GM13977 (cell line): ENCODE measurements at regions not wholly inside any gene's neighbourhood (a gene's known extent, or its start where the extent isn't known, plus 50 kb on each side); places are given as distances from the start of the nearest gene placed in this dataset.

ENCODE experiments used
- DNase-seq: peaks from one replicate; pipeline ENCODE4 v3.0.0; 2012; ENCODE audit warnings: low spot score
- CTCF ChIP-seq: IDR thresholded peaks from 2 replicates; pipeline ENCODE4 v1.5.1; 2012; ENCODE audit warnings: mild to moderate bottlenecking, control low read depth; ENCODE audit not compliant: insufficient read depth; ENCODE audit errors: extremely low read depth, missing control alignments
- in situ Hi-C: fragments of 300-500 bp; cut with MboI; formaldehyde crosslinking; loops from one replicate; pipeline ENCODE4 v1.12.0; 2022; ENCODE audit warnings: low sequenced_read_pairs, low pct_unique_long_range_greater_than_20kb, mixed read lengths, inconsistent platforms; ENCODE audit not compliant: unreplicated experiment

- in situ Hi-C loops: no loop called here
- no peak for DNase-seq
- TF ChIP-seq CTCF: no peak
These were observed 144.6 kb downstream of the KCTD12 start for GRCh38 chr13:76741624-76742023.

DNA sequence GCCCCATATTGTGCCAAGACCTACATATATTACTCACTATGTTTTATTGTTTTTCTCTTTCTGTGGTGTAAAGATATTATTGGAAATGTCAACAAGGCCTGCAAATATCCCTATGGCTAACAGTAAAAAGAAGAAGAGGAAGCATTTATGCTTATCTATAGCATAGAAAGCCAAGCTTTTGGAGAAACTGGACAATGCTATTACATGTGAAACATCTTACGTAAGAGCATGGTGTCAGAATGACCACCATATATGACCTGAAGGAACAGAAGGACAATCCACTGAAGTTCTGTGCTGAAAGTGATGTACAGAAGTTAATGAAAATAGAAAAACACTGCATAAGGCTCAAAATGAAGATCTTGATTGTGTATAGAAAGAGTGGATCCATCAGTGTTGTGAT is 145.2 kb downstream of the KCTD12 start:
- DNase-seq: no peak
- no peak for TF ChIP-seq CTCF
- in situ Hi-C loops: no loop called here

GRCh38 chr13:76738616-76739015 is 147.6 kb downstream of the KCTD12 start:
- no peak for DNase-seq
- TF ChIP-seq CTCF: no peak
- in situ Hi-C loops: no loop called here

DNA sequence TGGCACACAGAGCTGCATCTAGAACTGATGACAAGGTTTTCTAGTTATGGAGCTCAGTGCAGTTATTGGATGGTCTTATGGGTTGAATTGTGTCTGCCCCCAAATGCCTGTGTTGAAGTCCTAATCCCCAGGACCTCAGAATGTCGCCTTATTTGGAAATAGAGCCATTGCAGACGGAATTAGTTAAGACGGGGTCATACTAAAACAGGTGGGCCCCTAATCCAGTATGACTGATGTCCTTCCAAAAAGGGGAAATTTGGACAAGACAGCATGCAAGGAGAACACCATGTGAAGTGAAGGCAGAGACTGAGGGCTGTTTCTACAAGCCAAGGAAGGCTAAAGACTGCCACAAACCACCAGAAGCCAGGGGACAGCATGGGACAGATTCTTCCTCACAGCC is 148.7 kb downstream of the KCTD12 start:
- DNase-seq: no peak
- TF ChIP-seq CTCF: no peak
- in situ Hi-C loops: no loop called here

DNA sequence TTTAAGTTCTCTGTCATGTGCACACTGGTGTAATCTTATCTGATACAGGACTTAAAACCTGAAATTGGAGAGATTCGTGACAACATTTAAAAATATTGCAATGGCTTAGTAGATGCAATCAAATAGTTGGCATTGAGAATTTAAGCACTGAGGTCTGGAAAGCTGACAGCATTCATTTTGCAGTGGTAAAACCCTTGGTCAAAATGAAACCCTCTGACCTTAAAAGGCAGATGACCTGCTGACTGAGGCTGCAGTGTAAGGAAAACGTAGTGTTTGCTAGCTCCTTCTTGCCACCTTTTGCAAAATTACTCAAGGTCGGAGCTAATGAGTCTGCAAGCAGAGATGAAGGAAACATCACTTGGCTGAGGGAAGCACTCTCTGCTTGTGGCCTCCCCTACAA is 150.6 kb downstream of the KCTD12 start:
- no peak for DNase-seq
- TF ChIP-seq CTCF: no peak
- in situ Hi-C loops: no loop called here

GRCh38 chr13:76733671-76734070 is 152.5 kb downstream of the KCTD12 start:
- TF ChIP-seq CTCF: no peak
- in situ Hi-C loops: no loop called here
- no peak for DNase-seq

GRCh38 chr13:76732367-76732766 is 153.8 kb downstream of the KCTD12 start:
- DNase-seq: no peak
- TF ChIP-seq CTCF: no peak
- in situ Hi-C loops: no loop called here
